HepG2 (cell line): ENCODE measurements at regions not wholly inside any gene's neighbourhood (a gene's known extent, or its start where the extent isn't known, plus 50 kb on each side); places are given as distances from the start of the nearest gene placed in this dataset.

Experiments
- ARID5B ChIP-seq: IDR thresholded peaks from 2 replicates; pipeline ENCODE4 v1.4.0; 2020; ENCODE audit warnings: mild to moderate bottlenecking, missing genetic modification reagents
- ATF1 ChIP-seq: IDR thresholded peaks from 2 replicates; pipeline ENCODE4 v1.6.1; 2016; ENCODE audit warnings: mild to moderate bottlenecking, control low read depth
- BRCA1 ChIP-seq: sonication (generic); formaldehyde crosslinking; IDR thresholded peaks from 2 replicates; pipeline ENCODE4 v1.4.0; 2020; ENCODE audit warnings: missing genetic modification reagents
- CBX2 ChIP-seq, 2 experiments: fragments of 200-600 bp in 1 of 2; sonication (generic); formaldehyde crosslinking in 1 of 2; IDR thresholded peaks; 2 replicates each; pipeline versions ENCODE4 v1.7.0 to v1.8.1; 2018 to 2022; ENCODE audit warnings: low read depth in 2 of 2, low read length in 1 of 2, mild to moderate bottlenecking in 1 of 2, missing genetic modification reagents in 1 of 2
- ELF3 ChIP-seq: IDR thresholded peaks from 2 replicates; pipeline ENCODE4 v1.6.1; 2016; ENCODE audit warnings: missing genetic modification reagents, missing compliant biosample characterization
- FOXC1 ChIP-seq: sonication (generic); formaldehyde crosslinking; IDR thresholded peaks from 2 replicates; pipeline ENCODE4 v1.8.0; 2022; ENCODE audit warnings: mild to moderate bottlenecking, missing genetic modification reagents, borderline replicate concordance
- HDAC1 ChIP-seq: sonication (generic); formaldehyde crosslinking; IDR thresholded peaks from 2 replicates; pipeline ENCODE4 v1.5.1; 2020; ENCODE audit warnings: mild to moderate bottlenecking, missing genetic modification reagents
- HDAC6 ChIP-seq: fragments of 200-600 bp; sonication (generic); IDR thresholded peaks from 2 replicates; pipeline ENCODE4 v1.7.0; 2017; ENCODE audit warnings: mild to moderate bottlenecking, antibody characterized with exemption, low read length, low read depth
- NAIF1 ChIP-seq: sonication (generic); formaldehyde crosslinking; IDR thresholded peaks from 2 replicates; pipeline ENCODE4 v1.5.0; 2020; ENCODE audit warnings: mild to moderate bottlenecking, missing genetic modification reagents, borderline replicate concordance
- NBN ChIP-seq: fragments of 450-650 bp; conservative IDR thresholded peaks from 2 replicates; pipeline ENCODE4 v1.6.1; 2017
- NFIC ChIP-seq: IDR thresholded peaks from 2 replicates; pipeline ENCODE4 v1.6.1; 2012; ENCODE audit warnings: mild to moderate bottlenecking, low read length, inconsistent platforms
- NFKB2 ChIP-seq: sonication (generic); formaldehyde crosslinking; IDR thresholded peaks from 2 replicates; pipeline ENCODE4 v1.4.0; 2020; ENCODE audit warnings: missing genetic modification reagents, borderline replicate concordance
- SIN3A ChIP-seq: IDR thresholded peaks from 2 replicates; pipeline ENCODE4 v1.6.1; 2011; ENCODE audit warnings: low read depth, mild to moderate bottlenecking, control low read depth, low read length, borderline replicate concordance
- ZMYM4 ChIP-seq: sonication (generic); formaldehyde crosslinking; IDR thresholded peaks from 2 replicates; pipeline ENCODE4 v1.8.1; 2023; ENCODE audit warnings: mild to moderate bottlenecking, missing genetic modification reagents
- ZNF414 ChIP-seq: sonication (generic); formaldehyde crosslinking; IDR thresholded peaks from 2 replicates; pipeline ENCODE4 v1.5.0; 2020; ENCODE audit warnings: missing genetic modification reagents
- ZNF616 ChIP-seq: sonication (generic); formaldehyde crosslinking; IDR thresholded peaks from 2 replicates; pipeline ENCODE4 v1.5.0; 2020; ENCODE audit warnings: low read depth, mild to moderate bottlenecking, missing genetic modification reagents
- TF ChIP-seq, protein P1 (sequence below): sonication (generic); formaldehyde crosslinking; IDR thresholded peaks from 2 replicates; pipeline ENCODE4 v1.5.1; 2020; ENCODE audit warnings: mild to moderate bottlenecking, missing genetic modification reagents, moderate library complexity
- TF ChIP-seq, protein P2 (sequence below): sonication (generic); formaldehyde crosslinking; IDR thresholded peaks from 2 replicates; pipeline ENCODE4 v1.8.0; 2022; ENCODE audit warnings: missing genetic modification reagents, mild to moderate bottlenecking, inconsistent platforms, borderline replicate concordance
- TF ChIP-seq, protein P3 (sequence below), 2 experiments: fragments of 450-650 bp in 1 of 2; sonication (generic) in 1 of 2; formaldehyde crosslinking; IDR thresholded peaks; 2 replicates each; pipeline versions ENCODE4 v1.5.0 to v1.8.0; 2020 to 2022; ENCODE audit warnings: mild to moderate bottlenecking in 1 of 2, missing genetic modification reagents in 1 of 2

- no peak; the same call in 1 of the 2 replicates for TF ChIP-seq ZNF414 (CRISPR knock-in tag)
- TF ChIP-seq NFKB2 (CRISPR knock-in tag): no peak
- TF ChIP-seq, protein P1, sequence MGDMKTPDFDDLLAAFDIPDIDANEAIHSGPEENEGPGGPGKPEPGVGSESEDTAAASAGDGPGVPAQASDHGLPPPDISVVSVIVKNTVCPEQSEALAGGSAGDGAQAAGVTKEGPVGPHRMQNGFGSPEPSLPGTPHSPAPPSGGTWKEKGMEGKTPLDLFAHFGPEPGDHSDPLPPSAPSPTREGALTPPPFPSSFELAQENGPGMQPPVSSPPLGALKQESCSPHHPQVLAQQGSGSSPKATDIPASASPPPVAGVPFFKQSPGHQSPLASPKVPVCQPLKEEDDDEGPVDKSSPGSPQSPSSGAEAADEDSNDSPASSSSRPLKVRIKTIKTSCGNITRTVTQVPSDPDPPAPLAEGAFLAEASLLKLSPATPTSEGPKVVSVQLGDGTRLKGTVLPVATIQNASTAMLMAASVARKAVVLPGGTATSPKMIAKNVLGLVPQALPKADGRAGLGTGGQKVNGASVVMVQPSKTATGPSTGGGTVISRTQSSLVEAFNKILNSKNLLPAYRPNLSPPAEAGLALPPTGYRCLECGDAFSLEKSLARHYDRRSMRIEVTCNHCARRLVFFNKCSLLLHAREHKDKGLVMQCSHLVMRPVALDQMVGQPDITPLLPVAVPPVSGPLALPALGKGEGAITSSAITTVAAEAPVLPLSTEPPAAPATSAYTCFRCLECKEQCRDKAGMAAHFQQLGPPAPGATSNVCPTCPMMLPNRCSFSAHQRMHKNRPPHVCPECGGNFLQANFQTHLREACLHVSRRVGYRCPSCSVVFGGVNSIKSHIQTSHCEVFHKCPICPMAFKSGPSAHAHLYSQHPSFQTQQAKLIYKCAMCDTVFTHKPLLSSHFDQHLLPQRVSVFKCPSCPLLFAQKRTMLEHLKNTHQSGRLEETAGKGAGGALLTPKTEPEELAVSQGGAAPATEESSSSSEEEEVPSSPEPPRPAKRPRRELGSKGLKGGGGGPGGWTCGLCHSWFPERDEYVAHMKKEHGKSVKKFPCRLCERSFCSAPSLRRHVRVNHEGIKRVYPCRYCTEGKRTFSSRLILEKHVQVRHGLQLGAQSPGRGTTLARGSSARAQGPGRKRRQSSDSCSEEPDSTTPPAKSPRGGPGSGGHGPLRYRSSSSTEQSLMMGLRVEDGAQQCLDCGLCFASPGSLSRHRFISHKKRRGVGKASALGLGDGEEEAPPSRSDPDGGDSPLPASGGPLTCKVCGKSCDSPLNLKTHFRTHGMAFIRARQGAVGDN (CRISPR knock-in tag): no peak
- TF ChIP-seq NBN: no peak
- no peak for TF ChIP-seq HDAC6
- TF ChIP-seq SIN3A: no peak
- peak; percentile 93 for TF ChIP-seq HDAC1 (CRISPR knock-in tag)
- TF ChIP-seq ARID5B (CRISPR knock-in tag): peak; percentile 100
- TF ChIP-seq ZNF616 (CRISPR knock-in tag): no peak
- TF ChIP-seq NFIC: peak; percentile 98
- TF ChIP-seq NAIF1 (CRISPR knock-in tag): peak; percentile 68
- TF ChIP-seq ATF1 (CRISPR knock-in tag): no peak
- TF ChIP-seq, protein P2, sequence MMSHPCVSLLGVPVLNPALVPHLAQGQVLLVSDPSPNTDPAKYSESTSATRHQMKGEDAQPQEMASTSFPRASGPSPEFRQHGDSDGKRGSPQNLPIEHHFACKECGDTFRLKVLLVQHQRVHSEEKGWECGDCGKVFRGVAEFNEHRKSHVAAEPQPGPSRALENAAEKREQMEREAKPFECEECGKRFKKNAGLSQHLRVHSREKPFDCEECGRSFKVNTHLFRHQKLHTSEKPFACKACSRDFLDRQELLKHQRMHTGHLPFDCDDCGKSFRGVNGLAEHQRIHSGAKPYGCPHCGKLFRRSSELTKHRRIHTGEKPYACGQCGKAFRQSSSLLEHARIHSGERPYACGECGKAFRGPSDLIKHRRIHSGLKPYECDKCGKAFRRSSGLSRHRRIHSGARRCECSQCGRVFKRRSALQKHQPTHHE (CRISPR knock-in tag): no peak
- TF ChIP-seq BRCA1 (CRISPR knock-in tag): no peak
- TF ChIP-seq FOXC1 (CRISPR knock-in tag): no peak
- peak; percentile 94 for TF ChIP-seq ELF3 (CRISPR knock-in tag)
- TF ChIP-seq, protein P3, sequence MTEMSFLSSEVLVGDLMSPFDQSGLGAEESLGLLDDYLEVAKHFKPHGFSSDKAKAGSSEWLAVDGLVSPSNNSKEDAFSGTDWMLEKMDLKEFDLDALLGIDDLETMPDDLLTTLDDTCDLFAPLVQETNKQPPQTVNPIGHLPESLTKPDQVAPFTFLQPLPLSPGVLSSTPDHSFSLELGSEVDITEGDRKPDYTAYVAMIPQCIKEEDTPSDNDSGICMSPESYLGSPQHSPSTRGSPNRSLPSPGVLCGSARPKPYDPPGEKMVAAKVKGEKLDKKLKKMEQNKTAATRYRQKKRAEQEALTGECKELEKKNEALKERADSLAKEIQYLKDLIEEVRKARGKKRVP (CRISPR knock-in tag; IDR thresholded peaks at IDR 0.05): peak in 1 of 2 experiments; percentile 77; a peak in 2 of 4 replicates
- peak; percentile 89 for TF ChIP-seq ZMYM4
- no peak for TF ChIP-seq CBX2 (IDR thresholded peaks at IDR 0.05; ENCODE audit: low read depth, low read length)
- TF ChIP-seq CBX2 (CRISPR knock-in tag; IDR thresholded peaks at IDR 0.05; ENCODE audit: low read depth): no peak
Observed at GRCh38 chr5:30605693-30606268, 587.7 kb upstream of the CDH6 start (continued).
